Esophagus muscularis mucosa (tissue), 4 donors: ENCODE measurements at regions not wholly inside any gene's neighbourhood (a gene's known extent, or its start where the extent isn't known, plus 50 kb on each side); places are given as distances from the start of the nearest gene placed in this dataset.
"Not testable (repeated sequence)": the region's sequence is repeated elsewhere in the genome, so short reads cannot be mapped to it uniquely, and the experiment has no call there.

Experiments
- DNase-seq: peaks from one replicate; pipeline ENCODE4 v3.0.0-alpha.2; 2017; ENCODE audit errors: extremely low spot score
- H3K27ac ChIP-seq, 4 donors: fragments of 200-600 bp; sonication (generic); replicated peaks in 1 of 4; 1 replicate in 3 of 4; 2 replicates in 1 of 4; pipeline ENCODE4 v1.5.1; 2016 to 2019; ENCODE audit warnings: mild to moderate bottlenecking in 1 of 4
- H3K27me3 ChIP-seq, 4 donors: fragments of 200-600 bp; sonication (generic); one replicate each; pipeline versions ENCODE4 v1.5.1 to v1.6.0; 2016 to 2019
- H3K36me3 ChIP-seq, 4 donors: fragments of 200-600 bp; sonication (generic); one replicate each; pipeline ENCODE4 v1.5.1; 2016 to 2019
- H3K4me1 ChIP-seq, 4 donors: fragments of 200-600 bp; sonication (generic); one replicate each; pipeline ENCODE4 v1.5.1; 2016 to 2019
- H3K4me3 ChIP-seq, 4 donors: fragments of 200-600 bp; sonication (generic); 1 replicate in 2 of 4; 2 replicates in 2 of 4; pipeline ENCODE4 v1.5.1; 2016 to 2019; ENCODE audit warnings: mild to moderate bottlenecking in 4 of 4, moderate library complexity in 1 of 4
- H3K9me3 ChIP-seq, 4 donors: fragments of 200-600 bp; sonication (generic); 1 replicate in 3 of 4; 2 replicates in 1 of 4; pipeline ENCODE4 v1.5.1; 2016 to 2019
- EP300 ChIP-seq: sonication (generic); formaldehyde crosslinking; IDR thresholded peaks from one replicate; pipeline ENCODE4 v1.6.1; 2017; ENCODE audit warnings: antibody characterized with exemption
- POLR2A ChIP-seq: fragments of 450-650 bp; IDR thresholded peaks from one replicate; pipeline ENCODE4 v1.6.1; 2017; ENCODE audit warnings: antibody characterized with exemption, moderate library complexity, mild to moderate bottlenecking, low read depth
- POLR2AphosphoS5 ChIP-seq, 2 donors: sonication (generic); formaldehyde crosslinking; IDR thresholded peaks; one replicate each; pipeline ENCODE4 v1.6.1; 2017; ENCODE audit warnings: antibody characterized with exemption in 2 of 2
- WGBS: methylation state at CpG from one replicate; pipeline ENCODE4 v1.1.5; 2018; 5-methylcytosine and 5-hydroxymethylcytosine counted together
- intact Hi-C: fragments of 100-400 bp; cut with DNase I; formaldehyde crosslinking; loops from one replicate; pipeline ENCODE4 v1.15.1; 2023
- TF ChIP-seq, protein P1 (sequence below), 3 experiments: fragments of 200-600 bp in 2 of 3; fragments of 450-650 bp in 1 of 3; sonication (generic) in 2 of 3; IDR thresholded peaks; one replicate each; pipeline ENCODE4 v1.5.1; 2017 to 2019; ENCODE audit warnings: antibody characterized with exemption in 3 of 3, mild to moderate bottlenecking in 2 of 3, moderate library complexity in 1 of 3

- H3K9me3 ChIP-seq: no peaks in the 10 kb centered on the region
- WGBS: 64% methylated on average over 2 of the region's 2 CpGs
- no peaks in the 10 kb centered on the region for H3K27me3 ChIP-seq
- DNase-seq: no peak
- H3K4me3 ChIP-seq: no peak overlapping the region
- no peaks in the 10 kb centered on the region for H3K4me1 ChIP-seq
- TF ChIP-seq EP300 (no peak), POLR2AphosphoS5 (IDR thresholded peaks at IDR 0.05) (no peak), POLR2A (no peak)
- TF ChIP-seq, protein P1, sequence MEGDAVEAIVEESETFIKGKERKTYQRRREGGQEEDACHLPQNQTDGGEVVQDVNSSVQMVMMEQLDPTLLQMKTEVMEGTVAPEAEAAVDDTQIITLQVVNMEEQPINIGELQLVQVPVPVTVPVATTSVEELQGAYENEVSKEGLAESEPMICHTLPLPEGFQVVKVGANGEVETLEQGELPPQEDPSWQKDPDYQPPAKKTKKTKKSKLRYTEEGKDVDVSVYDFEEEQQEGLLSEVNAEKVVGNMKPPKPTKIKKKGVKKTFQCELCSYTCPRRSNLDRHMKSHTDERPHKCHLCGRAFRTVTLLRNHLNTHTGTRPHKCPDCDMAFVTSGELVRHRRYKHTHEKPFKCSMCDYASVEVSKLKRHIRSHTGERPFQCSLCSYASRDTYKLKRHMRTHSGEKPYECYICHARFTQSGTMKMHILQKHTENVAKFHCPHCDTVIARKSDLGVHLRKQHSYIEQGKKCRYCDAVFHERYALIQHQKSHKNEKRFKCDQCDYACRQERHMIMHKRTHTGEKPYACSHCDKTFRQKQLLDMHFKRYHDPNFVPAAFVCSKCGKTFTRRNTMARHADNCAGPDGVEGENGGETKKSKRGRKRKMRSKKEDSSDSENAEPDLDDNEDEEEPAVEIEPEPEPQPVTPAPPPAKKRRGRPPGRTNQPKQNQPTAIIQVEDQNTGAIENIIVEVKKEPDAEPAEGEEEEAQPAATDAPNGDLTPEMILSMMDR (IDR thresholded peaks at IDR 0.05): no peak
- H3K27ac ChIP-seq: no peak overlapping the region
- intact Hi-C loops: no loop called here
- no peaks in the 10 kb centered on the region for H3K36me3 ChIP-seq
These were observed 427.8 kb downstream of the NR4A2 start for GRCh38 chr2:155904720-155905119.

GRCh38 chr2:155902635-155903034 lies 429.9 kb downstream of the NR4A2 start:
- Histone ChIP-seq H3K27ac (no peak overlapping the region), H3K4me1 (no peaks in the 10 kb centered on the region), H3K36me3 (no peaks in the 10 kb centered on the region), H3K27me3 (no peaks in the 10 kb centered on the region), H3K4me3 (no peak overlapping the region), H3K9me3 (no peaks in the 10 kb centered on the region)
- intact Hi-C loops: no loop called here
- no peak for DNase-seq
- TF ChIP-seq POLR2AphosphoS5 (IDR thresholded peaks at IDR 0.05): no peak
- TF ChIP-seq EP300: no peak
- TF ChIP-seq POLR2A: no peak
- TF ChIP-seq, protein P1 (IDR thresholded peaks at IDR 0.05): no peak
- WGBS: 74% methylated on average over 2 of the region's 2 CpGs

- 54% methylated on average over 1 of the region's 1 CpG for WGBS
- Histone ChIP-seq H3K4me1 (no peaks in the 10 kb centered on the region), H3K36me3 (no peaks in the 10 kb centered on the region), H3K27ac (no peak overlapping the region), H3K27me3 (no peaks in the 10 kb centered on the region), H3K9me3 (peaks cover 0 to 4% (median 2%) of the 10 kb centered on the region in 4 donors), H3K4me3 (no peak overlapping the region)
- intact Hi-C loops: no loop called here
- TF ChIP-seq EP300: no peak
- TF ChIP-seq POLR2A: no peak
- no peak for TF ChIP-seq POLR2AphosphoS5 (IDR thresholded peaks at IDR 0.05)
- TF ChIP-seq, protein P1 (IDR thresholded peaks at IDR 0.05): no peak
- no peak for DNase-seq
These were observed 437.5 kb downstream of the NR4A2 start for GRCh38 chr2:155895016-155895415.

DNA sequence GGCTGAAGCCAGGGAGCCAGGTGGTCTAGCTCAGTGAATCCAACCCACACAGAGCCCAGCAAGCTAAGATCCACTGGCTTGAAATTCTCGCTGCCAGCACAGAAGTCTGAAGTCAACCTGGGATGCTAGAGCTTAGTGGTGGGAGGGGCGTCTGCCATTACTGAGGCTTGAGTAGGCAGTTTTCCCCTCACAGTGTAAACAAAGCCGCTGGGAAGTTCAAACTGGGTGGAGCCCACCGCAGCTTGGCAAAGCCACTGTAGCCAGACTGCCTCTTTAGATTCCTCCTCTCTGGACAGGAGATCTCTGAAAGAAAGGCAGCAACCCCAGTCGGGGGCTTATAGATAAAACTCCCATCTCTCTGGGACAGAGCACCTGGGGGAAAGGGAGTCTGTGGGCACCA lies 452.1 kb downstream of the NR4A2 start:
- WGBS: 52% methylated on average over 5 of the region's 5 CpGs
- not testable (repeated sequence) for H3K4me1 ChIP-seq

GRCh38 chr2:155879900-155880299 lies 452.6 kb downstream of the NR4A2 start:
- H3K9me3 ChIP-seq: peaks cover 0 to 29% (median 19%) of the 10 kb centered on the region in 4 donors
- 83% methylated on average over 5 of the region's 5 CpGs for WGBS

More for the DNA sequence above, 452.1 kb downstream of the NR4A2 start:
- peaks cover 0 to 25% (median 16%) of the 10 kb centered on the region in 4 donors for H3K9me3 ChIP-seq
- H3K36me3 ChIP-seq, H3K4me3 ChIP-seq, H3K27ac ChIP-seq, intact Hi-C loops, DNase-seq, H3K27me3 ChIP-seq: not testable (repeated sequence)

GRCh38 chr2:155872396-155872795 lies 460.1 kb downstream of the NR4A2 start:
- H3K4me3 ChIP-seq: no peak overlapping the region
- H3K36me3 ChIP-seq: no peaks in the 10 kb centered on the region
- intact Hi-C loops: no loop called here
- no peaks in the 10 kb centered on the region for H3K4me1 ChIP-seq
- H3K27me3 ChIP-seq: peaks cover 0 to 4% (median 0%) of the 10 kb centered on the region in 4 donors
- no peak overlapping the region for H3K27ac ChIP-seq
- no peak for TF ChIP-seq POLR2A
- TF ChIP-seq, protein P1 (IDR thresholded peaks at IDR 0.05): no peak
- no peak for DNase-seq
- WGBS: 95% methylated on average over 3 of the region's 3 CpGs
- peaks cover 0 to 25% (median 14%) of the 10 kb centered on the region in 4 donors for H3K9me3 ChIP-seq

More at GRCh38 chr2:155879900-155880299, 452.6 kb downstream of the NR4A2 start:
- H3K36me3 ChIP-seq, H3K4me3 ChIP-seq, intact Hi-C loops, H3K4me1 ChIP-seq, H3K27me3 ChIP-seq, DNase-seq, H3K27ac ChIP-seq: not testable (repeated sequence)
